Nephron (organoid): ENCODE measurements at regions not wholly inside any gene's neighbourhood (a gene's known extent, or its start where the extent isn't known, plus 50 kb on each side); places are given as distances from the start of the nearest gene placed in this dataset.
A peak's percentile ranks its signal among the peaks of the same experiment; 100 is the strongest.

Source experiments
- H3K27ac Mint-ChIP-seq, 3 experiments: 2 replicates each; pipeline ENCODE4 v1.8.0; 2020; ENCODE audit warnings: mixed read lengths in 3 of 3, mild to moderate bottlenecking in 2 of 3, moderate library complexity in 1 of 3
- H3K27me3 Mint-ChIP-seq: 2 replicates; pipeline ENCODE4 v1.8.0; 2021; ENCODE audit warnings: low read depth, mild to moderate bottlenecking, moderate library complexity, mixed read lengths
- H3K36me3 Mint-ChIP-seq: 2 replicates; pipeline ENCODE4 v1.8.0; 2020; ENCODE audit warnings: low read depth, mixed read lengths
- H3K4me1 Mint-ChIP-seq: 2 replicates; pipeline ENCODE4 v1.8.0; 2020; ENCODE audit warnings: mixed read lengths
- H3K4me3 Mint-ChIP-seq, 3 experiments: 2 replicates each; pipeline ENCODE4 v1.8.0; 2020; ENCODE audit warnings: mild to moderate bottlenecking in 3 of 3, mixed read lengths in 3 of 3, moderate library complexity in 2 of 3
- H3K9me3 Mint-ChIP-seq: 2 replicates; pipeline ENCODE4 v1.8.0; 2020; ENCODE audit warnings: mixed read lengths
- CTCF ChIP-seq, 3 experiments: fragments of 200-600 bp; sonication (generic); IDR thresholded peaks; one replicate each; pipeline ENCODE4 v1.5.0; 2021; ENCODE audit warnings: antibody characterized with exemption in 3 of 3; ENCODE audit not compliant: unreplicated experiment in 3 of 3

- Mint-ChIP-seq H3K4me1 (peaks cover 7% of the 10 kb centered on the region), H3K9me3 (no peaks in the 10 kb centered on the region), H3K27ac (peak overlapping the region in 1 of 3 experiments; percentile 6), H3K36me3 (no peaks in the 10 kb centered on the region), H3K27me3 (no peaks in the 10 kb centered on the region), H3K4me3 (no peak overlapping the region)
- TF ChIP-seq CTCF (IDR thresholded peaks at IDR 0.05; ENCODE audit: unreplicated experiment in 3 of 3): no peak
These were observed 550.3 kb upstream of the LRRTM1 start for GRCh38 chr2:80854831-80855230.

GRCh38 chr2:80852808-80853139 is 548.2 kb upstream of the LRRTM1 start:
- H3K36me3 Mint-ChIP-seq: no peaks in the 10 kb centered on the region
- no peak overlapping the region for H3K4me3 Mint-ChIP-seq
- H3K27me3 Mint-ChIP-seq: no peaks in the 10 kb centered on the region
- H3K27ac Mint-ChIP-seq: peak overlapping the region; percentile 13 to 80 (median 36)
- TF ChIP-seq CTCF (IDR thresholded peaks at IDR 0.05; ENCODE audit: unreplicated experiment in 3 of 3): peak in 1 of 3 experiments; percentile 22
- H3K4me1 Mint-ChIP-seq: peaks cover 7% of the 10 kb centered on the region
- no peaks in the 10 kb centered on the region for H3K9me3 Mint-ChIP-seq

GRCh38 chr2:80852079-80852807 is 547.7 kb upstream of the LRRTM1 start:
- no peaks in the 10 kb centered on the region for H3K27me3 Mint-ChIP-seq
- peak overlapping the region; percentile 13 to 80 (median 36) for H3K27ac Mint-ChIP-seq
- TF ChIP-seq CTCF (IDR thresholded peaks at IDR 0.05; ENCODE audit: unreplicated experiment in 3 of 3): peak; percentile 17 to 30 (median 18)
- H3K9me3 Mint-ChIP-seq: no peaks in the 10 kb centered on the region
- H3K36me3 Mint-ChIP-seq: no peaks in the 10 kb centered on the region
- peaks cover 7% of the 10 kb centered on the region for H3K4me1 Mint-ChIP-seq
- H3K4me3 Mint-ChIP-seq: no peak overlapping the region

- Mint-ChIP-seq H3K4me1 (no peaks in the 10 kb centered on the region), H3K27me3 (no peaks in the 10 kb centered on the region), H3K27ac (no peak overlapping the region), H3K9me3 (no peaks in the 10 kb centered on the region), H3K4me3 (no peak overlapping the region), H3K36me3 (no peaks in the 10 kb centered on the region)
- TF ChIP-seq CTCF (IDR thresholded peaks at IDR 0.05; ENCODE audit: unreplicated experiment in 3 of 3): no peak
These were observed 526.3 kb upstream of the LRRTM1 start for GRCh38 chr2:80830891-80831290.

- peaks cover 20% of the 10 kb centered on the region for H3K9me3 Mint-ChIP-seq
- H3K36me3 Mint-ChIP-seq: no peaks in the 10 kb centered on the region
- TF ChIP-seq CTCF (IDR thresholded peaks at IDR 0.05; ENCODE audit: unreplicated experiment in 3 of 3): no peak
- no peaks in the 10 kb centered on the region for H3K27me3 Mint-ChIP-seq
- no peak overlapping the region for H3K4me3 Mint-ChIP-seq
- peaks cover 15% of the 10 kb centered on the region for H3K4me1 Mint-ChIP-seq
- H3K27ac Mint-ChIP-seq: no peak overlapping the region
These were observed 518.4 kb upstream of the LRRTM1 start for GRCh38 chr2:80822999-80823398.

GRCh38 chr2:80815259-80815658 is 510.7 kb upstream of the LRRTM1 start:
- Mint-ChIP-seq H3K36me3 (no peaks in the 10 kb centered on the region), H3K4me1 (no peaks in the 10 kb centered on the region), H3K9me3 (peaks cover 35% of the 10 kb centered on the region), H3K27ac (no peak overlapping the region), H3K4me3 (no peak overlapping the region), H3K27me3 (no peaks in the 10 kb centered on the region)
- TF ChIP-seq CTCF (IDR thresholded peaks at IDR 0.05; ENCODE audit: unreplicated experiment in 3 of 3): no peak
